Head of caudate nucleus (tissue), 42 donors: ENCODE measurements at regions not wholly inside any gene's neighbourhood (a gene's known extent, or its start where the extent isn't known, plus 50 kb on each side); places are given as distances from the start of the nearest gene placed in this dataset.
"Not testable (repeated sequence)": the region's sequence is repeated elsewhere in the genome, so short reads cannot be mapped to it uniquely, and the experiment has no call there.

Source experiments
- DNase-seq, 42 donors: peaks; one replicate each; pipeline versions ENCODE4 v3.0.0 to v3.0.0-alpha.2; 2020 to 2021; ENCODE audit warnings: mixed read lengths in 7 of 42
- intact Hi-C: fragments of 100-400 bp; cut with DNase I; formaldehyde crosslinking; loops from one replicate; pipeline ENCODE4 v1.15.0; 2022

DNA sequence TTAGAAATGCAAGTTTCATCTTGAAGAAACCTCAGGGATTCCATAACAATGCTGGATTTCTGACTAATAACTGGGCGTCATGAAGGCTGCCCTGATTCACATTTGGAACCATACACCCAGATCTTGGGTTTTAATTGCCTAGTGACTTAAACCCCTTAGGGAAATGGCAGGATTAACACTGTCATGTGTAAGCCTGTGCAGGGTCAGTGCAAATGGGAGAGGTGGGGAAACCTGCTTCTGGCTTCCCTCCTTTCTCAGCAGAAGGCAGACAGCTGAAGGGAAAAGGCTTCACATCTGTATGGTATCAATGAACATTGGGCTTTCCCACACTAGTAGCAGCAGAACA is 364.2 kb downstream of the ANKRD30A start:
- peak in 1 of 42 donors; percentile 26 for DNase-seq
- intact Hi-C loops = no loop called here

DNA sequence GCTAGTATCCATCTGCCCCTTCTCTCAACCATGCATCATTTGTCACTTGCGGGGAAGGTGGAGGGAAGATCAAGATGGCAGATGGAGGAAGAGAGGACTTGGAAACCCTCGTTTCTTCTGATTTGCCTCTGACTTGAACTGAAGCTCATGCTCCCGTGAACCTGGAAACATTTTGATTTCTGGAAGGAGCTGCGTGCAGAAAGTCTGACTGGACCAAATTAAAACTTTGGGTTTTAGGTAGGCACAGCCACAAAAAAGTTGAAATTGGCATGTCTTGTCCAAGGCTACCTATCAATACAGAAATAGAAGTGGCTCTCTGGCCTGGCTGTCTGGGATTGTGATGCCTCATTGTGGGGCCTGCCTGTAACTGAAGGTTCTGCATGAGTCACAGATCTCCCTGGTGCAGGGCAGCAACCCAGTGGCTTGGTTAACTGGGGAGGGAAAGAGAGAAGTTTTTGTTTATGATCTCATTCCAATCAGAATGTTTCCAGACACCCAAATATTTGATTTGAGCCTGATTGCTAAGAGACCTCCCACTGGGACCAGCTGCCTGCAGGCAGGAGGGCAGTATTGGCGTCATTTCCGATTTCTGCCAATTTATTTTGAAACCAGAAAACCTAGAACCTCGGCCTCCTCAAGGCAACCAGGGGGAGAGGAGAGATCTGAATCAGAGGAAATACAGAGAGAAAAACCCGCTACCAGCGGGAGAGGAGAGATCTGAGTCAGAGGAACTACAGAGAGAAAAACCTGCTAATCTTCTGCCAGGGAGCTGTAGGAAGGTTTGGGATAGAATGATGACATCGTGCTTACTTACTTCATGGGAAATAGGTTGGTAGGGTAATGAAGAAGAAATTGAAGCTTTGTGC is 363.6 kb downstream of the ANKRD30A start:
- peak in 1 of 42 donors; percentile 35 for DNase-seq
- intact Hi-C loops = no loop called here

DNA sequence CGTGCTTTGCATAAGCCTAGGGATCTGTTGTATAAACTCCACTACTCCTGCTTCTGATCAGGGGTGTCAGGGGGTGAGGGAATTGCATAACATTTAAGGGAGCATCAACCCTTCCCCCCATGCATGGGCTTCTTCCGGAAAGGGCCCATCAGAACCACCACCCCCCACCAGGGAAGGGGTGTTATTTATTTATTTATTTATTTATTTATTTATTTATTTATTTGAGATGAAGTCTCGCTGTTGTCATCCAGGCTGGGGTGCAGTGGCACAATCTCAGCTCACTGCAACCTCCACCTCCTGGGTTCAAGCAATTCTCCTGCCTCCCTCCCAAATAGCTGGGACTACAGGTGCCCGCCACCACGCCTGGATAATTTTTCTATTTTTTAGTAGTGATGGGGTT is 355.2 kb downstream of the ANKRD30A start:
- intact Hi-C loops = not testable (repeated sequence)
- DNase-seq = peak in 1 of 42 donors; percentile 25

DNA sequence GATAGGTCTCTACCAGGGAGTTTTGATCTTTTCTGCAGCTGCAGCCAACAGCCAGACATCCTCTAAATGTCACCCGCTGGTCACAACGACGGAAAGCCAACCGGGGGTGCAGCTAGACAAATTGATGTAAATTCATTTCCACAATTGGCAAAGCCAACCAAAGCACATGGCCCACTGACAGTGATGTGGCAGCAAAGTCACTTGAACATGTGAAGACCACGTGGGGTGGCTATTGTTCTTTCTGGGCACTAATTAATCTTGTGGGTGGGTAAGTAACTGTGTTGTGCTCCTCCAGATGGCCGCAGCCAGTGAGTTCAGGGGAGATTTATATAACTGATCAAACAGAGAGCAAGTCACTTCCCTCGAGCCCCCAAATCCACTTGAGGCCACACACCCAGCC is 354.1 kb downstream of the ANKRD30A start:
- intact Hi-C loops = no loop called here
- DNase-seq = peak in 1 of 42 donors; percentile 29

DNA sequence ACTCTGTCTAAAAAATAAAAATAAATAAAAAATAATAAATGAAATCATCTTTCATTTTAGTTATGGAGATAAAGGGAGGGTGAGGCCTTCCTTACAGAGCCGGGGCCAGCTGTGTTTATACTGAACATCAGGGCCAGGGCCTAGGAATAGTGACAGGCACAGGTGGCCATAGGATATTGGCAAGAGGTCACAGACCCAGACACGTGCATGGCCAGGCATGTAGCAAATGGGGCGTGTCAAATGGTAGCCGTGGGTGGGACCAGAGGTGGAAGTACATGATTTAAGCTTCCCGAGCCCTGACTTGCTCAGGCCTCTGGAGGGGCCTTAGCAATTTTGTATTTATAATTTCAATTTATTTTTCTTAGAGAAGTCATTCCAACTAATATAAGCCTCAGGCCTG is 353.0 kb downstream of the ANKRD30A start:
- intact Hi-C loops = no loop called here
- peak in 1 of 42 donors; percentile 38 for DNase-seq

DNA sequence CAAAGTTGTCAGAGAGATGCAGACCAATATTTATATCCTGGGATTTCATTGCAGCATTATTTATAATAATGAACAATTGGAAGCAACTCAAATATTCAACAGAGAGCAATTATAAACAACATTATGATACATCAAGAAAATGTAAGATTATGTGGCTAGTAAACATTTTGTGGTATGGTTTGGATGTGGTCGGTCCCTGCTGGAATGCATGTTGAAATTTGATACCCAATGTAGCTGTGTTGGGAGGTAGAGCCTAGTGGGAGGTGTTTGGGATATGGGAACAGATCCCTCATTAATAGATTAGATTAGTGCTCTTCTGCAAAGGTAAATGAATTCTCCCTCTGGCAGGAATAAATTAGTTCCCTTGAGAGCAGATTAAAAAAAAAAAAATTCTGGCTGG is 350.9 kb downstream of the ANKRD30A start:
- intact Hi-C loops = no loop called here
- DNase-seq = no peak

DNA sequence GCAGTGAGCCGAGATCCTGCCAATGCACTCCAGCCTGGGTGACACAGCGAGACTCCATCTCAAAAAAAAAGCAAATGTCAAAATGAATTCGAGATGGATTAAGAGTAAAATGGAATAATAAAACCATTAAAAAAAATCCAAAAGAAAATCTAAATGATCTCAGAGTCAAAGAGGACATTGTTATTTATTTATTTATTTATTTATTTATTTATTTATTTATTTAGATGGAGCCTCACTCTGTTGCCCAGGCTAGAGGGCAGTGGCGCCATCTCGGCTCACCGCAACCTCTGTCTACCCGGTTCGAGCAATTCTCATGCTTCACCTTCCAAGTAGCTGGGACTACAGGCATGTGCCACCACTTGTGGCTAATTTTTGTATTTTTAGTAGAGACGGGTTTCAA is 349.2 kb downstream of the ANKRD30A start:
- intact Hi-C loops = no loop called here
- no peak for DNase-seq

DNA sequence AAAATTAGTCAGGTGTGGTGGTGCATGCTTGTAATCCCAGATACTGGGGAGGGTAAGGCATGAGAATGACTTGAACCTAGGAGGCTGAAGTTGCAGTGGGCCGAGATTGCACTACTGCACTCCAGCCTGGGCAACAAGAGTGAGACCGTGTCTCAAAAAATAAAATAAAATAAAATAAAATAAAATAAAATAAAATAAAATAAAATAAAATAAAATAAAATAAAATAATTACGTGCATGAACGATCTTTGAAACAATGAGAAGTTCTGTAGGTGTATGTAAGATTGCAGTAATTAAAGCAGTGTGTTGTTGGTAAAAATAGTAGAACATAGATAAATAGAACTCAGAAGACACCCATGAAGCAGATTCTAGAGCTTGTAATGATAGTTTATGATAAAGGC is 348.5 kb downstream of the ANKRD30A start:
- no peak for DNase-seq
- intact Hi-C loops = no loop called here

DNA sequence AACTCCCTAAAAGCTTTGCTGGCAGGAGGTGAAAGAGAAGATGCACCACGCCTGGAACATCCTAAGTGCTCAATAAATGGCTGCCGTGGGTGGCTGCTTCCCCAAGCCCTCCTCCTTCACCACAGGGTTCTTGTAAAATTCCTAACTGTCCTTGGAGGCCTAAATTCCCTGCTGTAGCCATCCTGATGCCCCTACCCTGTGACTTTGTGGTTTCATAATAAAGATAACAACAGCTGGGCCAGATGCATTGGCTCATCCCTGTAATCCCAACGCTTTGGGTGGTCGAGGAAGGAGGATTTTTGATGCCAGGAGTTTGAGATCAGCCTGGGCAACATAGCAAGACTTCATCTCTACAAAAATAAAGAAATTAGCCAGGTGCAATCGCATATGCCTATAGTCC is 341.8 kb downstream of the ANKRD30A start:
- no peak for DNase-seq
- intact Hi-C loops = no loop called here

DNA sequence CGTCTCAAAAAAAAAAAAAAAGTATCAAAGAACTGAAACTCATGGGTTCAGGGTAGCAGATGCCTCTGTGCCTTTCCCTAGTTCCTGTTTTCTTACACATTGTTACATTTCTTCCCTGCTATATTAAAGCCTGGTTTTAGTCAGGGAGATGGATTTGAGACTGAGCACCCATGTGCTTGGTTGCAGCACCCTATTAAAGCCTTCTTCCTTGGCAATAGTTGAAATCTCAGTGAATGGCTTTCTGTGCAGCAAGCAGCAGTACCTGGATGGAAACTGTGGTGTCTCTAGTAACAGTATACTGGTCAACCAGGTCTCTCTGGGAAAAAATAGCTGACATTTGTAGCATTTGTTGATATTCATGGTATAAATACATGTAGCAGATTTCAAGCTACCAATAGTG is 331.1 kb downstream of the ANKRD30A start:
- no peak for DNase-seq
- intact Hi-C loops = no loop called here

DNA sequence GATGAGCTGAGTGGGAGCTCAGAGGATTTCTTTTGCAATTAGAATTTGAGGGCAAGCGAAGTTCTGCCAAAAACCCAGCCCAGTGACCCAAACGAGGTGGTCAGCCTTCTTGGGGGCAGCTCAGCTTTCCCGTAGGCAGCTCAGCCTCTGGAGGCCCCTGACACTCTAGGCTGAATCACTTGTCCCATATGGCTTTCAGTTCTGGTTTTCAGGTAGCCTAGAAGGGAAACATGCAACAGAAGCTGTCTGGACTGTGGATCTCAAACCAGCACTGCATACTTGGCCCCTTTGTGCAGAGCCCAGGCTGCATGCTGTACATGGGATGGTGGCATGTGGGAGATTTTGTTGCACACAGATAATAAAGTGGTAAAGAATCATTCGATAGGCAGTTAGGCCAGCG is 322.8 kb downstream of the ANKRD30A start:
- no peak for DNase-seq
- intact Hi-C loops = no loop called here

DNA sequence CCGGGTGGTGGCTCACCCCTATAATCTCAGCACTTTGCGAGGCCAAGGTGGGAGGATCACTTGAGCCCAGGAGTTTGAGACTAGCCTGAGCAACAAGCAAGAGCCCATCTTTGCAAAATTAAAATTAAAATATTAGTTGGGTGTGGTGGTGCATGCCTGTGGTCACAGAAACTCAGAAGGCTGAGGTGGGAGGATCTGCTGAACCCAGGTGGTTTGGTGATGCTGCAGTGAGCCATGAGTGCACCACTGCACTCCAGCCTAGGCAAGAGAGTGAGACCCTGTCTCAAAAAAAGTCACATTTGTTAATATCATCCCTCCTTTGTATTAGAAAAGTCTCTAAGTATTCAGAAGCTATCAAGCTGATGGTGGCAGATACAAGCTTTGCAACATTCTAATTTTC is 317.5 kb downstream of the ANKRD30A start:
- intact Hi-C loops = no loop called here
- no peak for DNase-seq

DNA sequence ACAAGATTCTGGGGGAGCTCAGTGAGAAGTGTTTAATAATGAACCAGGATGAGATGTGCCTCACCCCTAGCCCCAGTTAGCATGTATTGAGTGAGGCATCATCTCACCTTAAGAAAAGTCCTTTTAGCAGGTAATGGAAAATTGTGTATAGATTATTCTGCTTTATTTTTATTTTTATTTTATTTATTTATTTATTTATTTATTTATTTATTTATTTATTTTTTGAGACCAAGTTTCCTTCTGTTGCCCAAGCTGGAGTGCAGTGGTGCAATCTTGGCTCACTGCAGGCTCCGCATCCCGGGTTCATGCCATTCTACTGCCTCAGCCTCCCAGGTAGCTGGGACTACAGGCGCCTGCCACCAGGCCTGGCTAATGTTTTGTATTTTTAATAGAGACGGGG is 315.8 kb downstream of the ANKRD30A start:
- intact Hi-C loops = not testable (repeated sequence)

DNA sequence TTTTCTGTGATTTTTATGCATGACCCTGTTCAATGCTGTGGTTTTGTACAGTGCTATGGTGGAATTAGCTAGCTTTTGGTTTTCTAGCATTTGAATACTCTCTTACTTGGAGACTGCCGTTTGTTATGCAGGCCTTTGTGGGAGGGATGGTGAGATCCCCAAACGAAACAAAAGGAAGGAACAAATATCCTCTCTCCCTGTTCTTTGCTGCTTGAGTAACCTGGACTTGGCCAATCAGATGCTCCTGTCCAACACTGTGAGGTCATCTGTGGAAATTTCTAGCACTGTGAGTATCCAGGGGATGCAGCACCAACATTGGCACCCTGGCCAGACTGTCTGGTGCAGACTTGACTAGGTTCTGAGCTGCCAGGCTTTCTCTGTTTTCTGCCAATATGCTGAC is 314.4 kb downstream of the ANKRD30A start:
- DNase-seq = peak in 1 of 42 donors; percentile 1
- intact Hi-C loops = no loop called here

More for the DNA sequence above, 315.8 kb downstream of the ANKRD30A start:
- not testable (repeated sequence) for DNase-seq

DNA sequence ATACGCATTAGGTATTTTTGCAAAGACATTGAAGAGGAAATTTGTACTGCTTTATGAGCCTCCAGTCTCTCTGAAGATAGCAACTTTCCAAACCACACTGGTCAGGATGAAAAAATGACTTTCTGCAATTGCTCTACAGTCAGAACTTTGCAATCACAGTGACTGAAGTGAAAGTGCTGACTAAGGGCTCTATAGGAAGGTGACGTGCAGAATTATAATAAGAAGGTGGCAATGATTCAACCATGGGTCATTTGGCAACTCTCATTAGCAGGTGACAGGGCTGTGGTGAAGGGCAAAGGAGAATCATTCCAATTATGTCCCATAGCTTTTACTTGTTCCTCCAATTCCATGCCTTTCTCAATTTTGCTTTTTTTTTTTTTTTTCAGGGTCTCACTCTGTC is 311.0 kb downstream of the ANKRD30A start:
- intact Hi-C loops = no loop called here
- no peak for DNase-seq

DNA sequence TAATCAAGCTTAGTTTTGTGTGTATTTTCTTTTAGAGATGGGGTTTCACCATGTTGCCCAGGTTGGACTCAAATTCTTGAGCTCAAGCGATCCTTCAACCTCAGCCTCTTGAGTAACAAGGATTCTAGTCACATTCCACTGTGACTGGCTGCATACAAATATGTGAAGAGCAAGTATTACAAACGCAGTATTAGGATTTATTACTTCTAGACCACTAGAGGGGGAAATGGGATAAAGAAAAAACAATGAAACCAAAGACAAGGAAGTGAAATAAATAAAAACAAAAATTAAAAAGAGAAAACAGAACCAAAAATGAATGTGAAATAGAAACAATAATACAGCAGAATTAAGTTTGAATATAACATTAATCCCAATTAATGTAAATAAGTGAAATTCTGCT is 308.7 kb downstream of the ANKRD30A start:
- intact Hi-C loops = no loop called here
- DNase-seq = no peak
